ENCODE measurements at regions not wholly inside any gene's neighbourhood (a gene's known extent, or its start where the extent isn't known, plus 50 kb on each side); places are given as distances from the start of the nearest gene placed in this dataset.

GRCh38 chr6:159118924-159119323 is 50.3 kb upstream of the FNDC1 start:
- no peak for DNase-seq (ENCODE audit: low spot score)

GRCh38 chr6:159117563-159117962 is 51.6 kb upstream of the FNDC1 start:
- DNase-seq (ENCODE audit: low spot score), result no peak

GRCh38 chr6:159117046-159117445 is 52.2 kb upstream of the FNDC1 start:
- DNase-seq (ENCODE audit: low spot score), result peak; percentile 76

GRCh38 chr6:159116343-159116742 is 52.9 kb upstream of the FNDC1 start:
- DNase-seq (ENCODE audit: low spot score), result no peak

- no peak for DNase-seq (ENCODE audit: low spot score)
Observed at GRCh38 chr6:159114569-159114968, 54.6 kb upstream of the FNDC1 start.

GRCh38 chr6:159113223-159113622 is 56.0 kb upstream of the FNDC1 start:
- no peak for DNase-seq (ENCODE audit: low spot score)

GRCh38 chr6:159112714-159113113 is 56.5 kb upstream of the FNDC1 start:
- no peak for DNase-seq (ENCODE audit: low spot score)

- DNase-seq (ENCODE audit: low spot score), result no peak
Observed at GRCh38 chr6:159110748-159111147, 58.5 kb upstream of the FNDC1 start.

- DNase-seq (ENCODE audit: low spot score), result peak; percentile 55
Observed at GRCh38 chr6:159110013-159110412, 59.2 kb upstream of the FNDC1 start.

- no peak for DNase-seq (ENCODE audit: low spot score)
Observed at GRCh38 chr6:159109391-159109790, 59.8 kb upstream of the FNDC1 start.

GRCh38 chr6:159108426-159108985 is 60.7 kb upstream of the FNDC1 start:
- DNase-seq (ENCODE audit: low spot score), result no peak

GRCh38 chr6:159107451-159108260 is 61.5 kb upstream of the FNDC1 start:
- no peak for DNase-seq (ENCODE audit: low spot score)

GRCh38 chr6:159106627-159107241 is 61.9 kb upstream of the TAGAP start:
- peak; percentile 73 for DNase-seq (ENCODE audit: low spot score)

- DNase-seq (ENCODE audit: low spot score), result no peak
Observed at GRCh38 chr6:159105716-159106115, 60.9 kb upstream of the TAGAP start.

GRCh38 chr6:159104931-159105330 is 60.1 kb upstream of the TAGAP start:
- no peak for DNase-seq (ENCODE audit: low spot score)

- peak; percentile 89 for DNase-seq (ENCODE audit: low spot score)
Observed at GRCh38 chr6:159104163-159104925, 59.6 kb upstream of the TAGAP start.

- no peak for DNase-seq (ENCODE audit: low spot score)
Observed at GRCh38 chr6:159103396-159104162, 58.8 kb upstream of the TAGAP start.

- DNase-seq (ENCODE audit: low spot score), result no peak
Observed at GRCh38 chr6:159102373-159103160, 57.8 kb upstream of the TAGAP start.

GRCh38 chr6:159101656-159102055 is 56.9 kb upstream of the TAGAP start:
- no peak for DNase-seq (ENCODE audit: low spot score)

GRCh38 chr6:159100395-159101182 is 55.8 kb upstream of the TAGAP start:
- no peak for DNase-seq (ENCODE audit: low spot score)
